LNCaP clone FGC (cell line): ENCODE measurements at regions not wholly inside any gene's neighbourhood (a gene's known extent, or its start where the extent isn't known, plus 50 kb on each side); places are given as distances from the start of the nearest gene placed in this dataset.

Experiments used
- DNase-seq: peaks from one replicate; pipeline ENCODE4 v3.0.0-alpha.2; 2011; ENCODE audit warnings: low read depth
- H3K4me3 ChIP-seq: 2 replicates; pipeline ENCODE4 v1.5.1; 2011; ENCODE audit warnings: mild to moderate bottlenecking, low read depth, low read length, control low read depth
- TF ChIP-seq, protein P1 (sequence below): IDR thresholded peaks from 2 replicates; pipeline ENCODE4 v1.5.1; 2012; ENCODE audit warnings: mild to moderate bottlenecking; ENCODE audit not compliant: control insufficient read depth, insufficient read depth; ENCODE audit errors: extremely low read depth

DNA sequence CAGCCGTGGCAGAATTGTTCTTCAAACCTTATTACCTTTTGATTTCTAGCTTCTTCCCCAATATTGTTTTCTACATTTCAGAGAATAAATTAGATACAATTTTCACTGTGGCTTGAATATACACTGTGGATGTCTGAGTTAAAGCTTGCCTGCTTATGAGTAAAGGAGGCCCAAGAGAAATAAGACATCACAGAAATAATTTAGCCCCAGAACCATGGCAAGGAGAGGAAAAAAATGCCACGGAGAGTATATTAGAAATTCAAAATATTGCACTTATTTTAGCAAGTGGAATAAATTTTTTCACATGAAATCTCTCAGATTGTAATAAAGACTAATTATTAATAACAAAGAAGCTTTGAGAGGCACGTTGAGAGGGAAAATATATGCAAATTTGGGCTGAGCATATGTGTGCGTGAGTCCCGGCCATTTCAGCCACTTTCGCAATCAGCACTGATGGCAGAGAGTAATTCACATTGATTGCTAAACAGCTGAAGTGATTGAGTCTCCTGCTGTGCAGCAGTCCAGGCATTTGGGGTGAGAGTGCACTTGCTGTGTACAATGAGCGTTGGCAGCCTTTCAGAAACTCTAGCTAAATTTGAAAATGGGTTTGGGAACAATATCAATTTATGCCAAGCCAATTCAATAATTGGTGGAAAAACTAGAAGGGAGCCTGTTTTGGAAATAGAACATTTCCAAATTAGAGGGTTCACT is 596.0 kb downstream of the EPM2A start:
- H3K4me3 ChIP-seq: no peak overlapping the region
- TF ChIP-seq, protein P1, sequence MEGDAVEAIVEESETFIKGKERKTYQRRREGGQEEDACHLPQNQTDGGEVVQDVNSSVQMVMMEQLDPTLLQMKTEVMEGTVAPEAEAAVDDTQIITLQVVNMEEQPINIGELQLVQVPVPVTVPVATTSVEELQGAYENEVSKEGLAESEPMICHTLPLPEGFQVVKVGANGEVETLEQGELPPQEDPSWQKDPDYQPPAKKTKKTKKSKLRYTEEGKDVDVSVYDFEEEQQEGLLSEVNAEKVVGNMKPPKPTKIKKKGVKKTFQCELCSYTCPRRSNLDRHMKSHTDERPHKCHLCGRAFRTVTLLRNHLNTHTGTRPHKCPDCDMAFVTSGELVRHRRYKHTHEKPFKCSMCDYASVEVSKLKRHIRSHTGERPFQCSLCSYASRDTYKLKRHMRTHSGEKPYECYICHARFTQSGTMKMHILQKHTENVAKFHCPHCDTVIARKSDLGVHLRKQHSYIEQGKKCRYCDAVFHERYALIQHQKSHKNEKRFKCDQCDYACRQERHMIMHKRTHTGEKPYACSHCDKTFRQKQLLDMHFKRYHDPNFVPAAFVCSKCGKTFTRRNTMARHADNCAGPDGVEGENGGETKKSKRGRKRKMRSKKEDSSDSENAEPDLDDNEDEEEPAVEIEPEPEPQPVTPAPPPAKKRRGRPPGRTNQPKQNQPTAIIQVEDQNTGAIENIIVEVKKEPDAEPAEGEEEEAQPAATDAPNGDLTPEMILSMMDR: no peak
- DNase-seq: no peak

- no peak overlapping the region for H3K4me3 ChIP-seq
- no peak for DNase-seq
- TF ChIP-seq, protein P1: no peak
Measured at GRCh38 chr6:145139895-145140294, 595.4 kb downstream of the EPM2A start.

GRCh38 chr6:145141572-145141971 is 593.7 kb downstream of the EPM2A start:
- no peak overlapping the region for H3K4me3 ChIP-seq
- TF ChIP-seq, protein P1: no peak
- no peak for DNase-seq

DNA sequence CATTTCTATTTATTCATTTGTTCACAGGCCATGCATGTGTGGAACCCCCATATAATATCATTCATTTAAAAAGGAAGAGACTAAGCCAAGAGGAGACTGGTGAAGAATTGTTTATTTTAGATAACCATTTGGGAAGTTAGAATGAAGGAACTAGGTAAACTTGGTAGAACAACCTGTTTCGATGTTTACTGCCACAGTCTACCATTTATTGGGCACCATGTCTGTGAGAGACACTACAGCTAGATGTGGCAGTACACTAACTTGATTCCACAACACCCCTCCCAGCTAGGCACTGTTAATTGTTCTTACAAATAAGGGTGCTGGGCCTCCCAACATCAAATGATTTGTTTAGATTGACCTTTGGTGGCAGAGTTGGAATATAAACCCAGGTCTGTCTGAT is 592.4 kb downstream of the EPM2A start:
- no peak overlapping the region for H3K4me3 ChIP-seq
- DNase-seq: peak; percentile 77
- TF ChIP-seq, protein P1: no peak

GRCh38 chr6:145143379-145143778 is 591.9 kb downstream of the EPM2A start:
- no peak overlapping the region for H3K4me3 ChIP-seq
- no peak for DNase-seq
- TF ChIP-seq, protein P1: no peak

DNA sequence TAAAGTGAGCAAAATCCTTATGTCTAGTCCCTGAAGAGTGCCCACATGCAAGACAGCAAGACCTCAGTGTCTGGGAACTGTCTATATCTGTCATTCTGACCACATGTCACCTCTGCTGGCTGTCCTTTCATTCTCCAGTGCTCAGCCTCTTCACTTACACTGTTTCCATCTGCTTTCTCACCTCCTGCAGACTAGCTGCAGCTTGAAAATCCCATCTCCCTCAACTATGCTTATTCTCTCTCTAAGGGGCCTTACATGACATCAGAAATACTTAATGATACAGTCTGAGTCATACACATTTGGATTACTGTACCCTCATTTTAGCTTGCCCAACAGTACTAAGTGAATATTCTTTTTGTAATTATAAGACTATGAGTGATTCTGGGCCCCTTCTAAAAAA is 587.8 kb downstream of the EPM2A start:
- TF ChIP-seq, protein P1: no peak
- DNase-seq: no peak
- no peak overlapping the region for H3K4me3 ChIP-seq
